ENCODE measurements at regions not wholly inside any gene's neighbourhood (a gene's known extent, or its start where the extent isn't known, plus 50 kb on each side); places are given as distances from the start of the nearest gene placed in this dataset.

- TF ChIP-seq ZNF331 (CRISPR knock-in tag; IDR thresholded peaks at IDR 0.05; ENCODE audit: low read depth), result no peak
These were observed 360.5 kb downstream of the BUD13 start (continued) for GRCh38 chr11:116412118-116412889.

GRCh38 chr11:116409238-116409637 is 363.5 kb downstream of the BUD13 start:
- no peak overlapping the region for H3K4me2 ChIP-seq
- ATAC-seq, result no peak
- peaks cover 11% of the 10 kb centered on the region; the same call in 1 of the 2 replicates for H3K9me2 ChIP-seq (ENCODE audit: insufficient read depth)
- H3F3A ChIP-seq (replicated peaks; ENCODE audit: low read depth), result no peaks in the 10 kb centered on the region
- no peaks in the 10 kb centered on the region for H3K27me3 ChIP-seq (ENCODE audit: insufficient read depth)
- H3K36me3 Mint-ChIP-seq (ENCODE audit: low read depth), result no peaks in the 10 kb centered on the region
- no peaks in the 10 kb centered on the region for H3K36me3 ChIP-seq (ENCODE audit: insufficient read depth)
- TF ChIP-seq EZH2phosphoT487 (IDR thresholded peaks at IDR 0.05; ENCODE audit: unreplicated experiment), result no peak
- TF ChIP-seq, protein P1, sequence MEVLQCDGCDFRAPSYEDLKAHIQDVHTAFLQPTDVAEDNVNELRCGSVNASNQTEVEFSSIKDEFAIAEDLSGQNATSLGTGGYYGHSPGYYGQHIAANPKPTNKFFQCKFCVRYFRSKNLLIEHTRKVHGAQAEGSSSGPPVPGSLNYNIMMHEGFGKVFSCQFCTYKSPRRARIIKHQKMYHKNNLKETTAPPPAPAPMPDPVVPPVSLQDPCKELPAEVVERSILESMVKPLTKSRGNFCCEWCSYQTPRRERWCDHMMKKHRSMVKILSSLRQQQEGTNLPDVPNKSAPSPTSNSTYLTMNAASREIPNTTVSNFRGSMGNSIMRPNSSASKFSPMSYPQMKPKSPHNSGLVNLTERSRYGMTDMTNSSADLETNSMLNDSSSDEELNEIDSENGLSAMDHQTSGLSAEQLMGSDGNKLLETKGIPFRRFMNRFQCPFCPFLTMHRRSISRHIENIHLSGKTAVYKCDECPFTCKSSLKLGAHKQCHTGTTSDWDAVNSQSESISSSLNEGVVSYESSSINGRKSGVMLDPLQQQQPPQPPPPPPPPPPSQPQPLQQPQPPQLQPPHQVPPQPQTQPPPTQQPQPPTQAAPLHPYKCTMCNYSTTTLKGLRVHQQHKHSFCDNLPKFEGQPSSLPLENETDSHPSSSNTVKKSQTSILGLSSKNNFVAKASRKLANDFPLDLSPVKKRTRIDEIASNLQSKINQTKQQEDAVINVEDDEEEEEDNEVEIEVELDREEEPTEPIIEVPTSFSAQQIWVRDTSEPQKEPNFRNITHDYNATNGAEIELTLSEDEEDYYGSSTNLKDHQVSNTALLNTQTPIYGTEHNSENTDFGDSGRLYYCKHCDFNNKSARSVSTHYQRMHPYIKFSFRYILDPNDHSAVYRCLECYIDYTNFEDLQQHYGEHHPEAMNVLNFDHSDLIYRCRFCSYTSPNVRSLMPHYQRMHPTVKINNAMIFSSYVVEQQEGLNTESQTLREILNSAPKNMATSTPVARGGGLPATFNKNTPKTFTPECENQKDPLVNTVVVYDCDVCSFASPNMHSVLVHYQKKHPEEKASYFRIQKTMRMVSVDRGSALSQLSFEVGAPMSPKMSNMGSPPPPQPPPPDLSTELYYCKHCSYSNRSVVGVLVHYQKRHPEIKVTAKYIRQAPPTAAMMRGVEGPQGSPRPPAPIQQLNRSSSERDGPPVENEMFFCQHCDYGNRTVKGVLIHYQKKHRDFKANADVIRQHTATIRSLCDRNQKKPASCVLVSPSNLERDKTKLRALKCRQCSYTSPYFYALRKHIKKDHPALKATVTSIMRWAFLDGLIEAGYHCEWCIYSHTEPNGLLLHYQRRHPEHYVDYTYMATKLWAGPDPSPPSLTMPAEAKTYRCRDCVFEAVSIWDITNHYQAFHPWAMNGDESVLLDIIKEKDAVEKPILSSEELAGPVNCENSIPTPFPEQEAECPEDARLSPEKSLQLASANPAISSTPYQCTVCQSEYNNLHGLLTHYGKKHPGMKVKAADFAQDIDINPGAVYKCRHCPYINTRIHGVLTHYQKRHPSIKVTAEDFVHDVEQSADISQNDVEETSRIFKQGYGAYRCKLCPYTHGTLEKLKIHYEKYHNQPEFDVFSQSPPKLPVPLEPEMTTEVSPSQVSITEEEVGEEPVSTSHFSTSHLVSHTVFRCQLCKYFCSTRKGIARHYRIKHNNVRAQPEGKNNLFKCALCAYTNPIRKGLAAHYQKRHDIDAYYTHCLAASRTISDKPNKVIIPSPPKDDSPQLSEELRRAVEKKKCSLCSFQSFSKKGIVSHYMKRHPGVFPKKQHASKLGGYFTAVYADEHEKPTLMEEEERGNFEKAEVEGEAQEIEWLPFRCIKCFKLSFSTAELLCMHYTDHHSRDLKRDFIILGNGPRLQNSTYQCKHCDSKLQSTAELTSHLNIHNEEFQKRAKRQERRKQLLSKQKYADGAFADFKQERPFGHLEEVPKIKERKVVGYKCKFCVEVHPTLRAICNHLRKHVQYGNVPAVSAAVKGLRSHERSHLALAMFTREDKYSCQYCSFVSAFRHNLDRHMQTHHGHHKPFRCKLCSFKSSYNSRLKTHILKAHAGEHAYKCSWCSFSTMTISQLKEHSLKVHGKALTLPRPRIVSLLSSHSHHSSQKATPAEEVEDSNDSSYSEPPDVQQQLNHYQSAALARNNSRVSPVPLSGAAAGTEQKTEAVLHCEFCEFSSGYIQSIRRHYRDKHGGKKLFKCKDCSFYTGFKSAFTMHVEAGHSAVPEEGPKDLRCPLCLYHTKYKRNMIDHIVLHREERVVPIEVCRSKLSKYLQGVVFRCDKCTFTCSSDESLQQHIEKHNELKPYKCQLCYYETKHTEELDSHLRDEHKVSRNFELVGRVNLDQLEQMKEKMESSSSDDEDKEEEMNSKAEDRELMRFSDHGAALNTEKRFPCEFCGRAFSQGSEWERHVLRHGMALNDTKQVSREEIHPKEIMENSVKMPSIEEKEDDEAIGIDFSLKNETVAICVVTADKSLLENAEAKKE (CRISPR knock-in tag; IDR thresholded peaks at IDR 0.05), result no peak
- TF ChIP-seq CTCF (conservative IDR thresholded peaks at IDR 0.05; ENCODE audit: low read depth in 2 of 2), result no peak
- no peak for TF ChIP-seq STAT1 (IDR thresholded peaks at IDR 0.05; ENCODE audit: unreplicated experiment)
- TF ChIP-seq EZH2 (IDR thresholded peaks at IDR 0.05; ENCODE audit: low read depth, unreplicated experiment), result no peak
- no peak for TF ChIP-seq ZNF331 (CRISPR knock-in tag; IDR thresholded peaks at IDR 0.05; ENCODE audit: low read depth)
- TF ChIP-seq ZNF114 (CRISPR knock-in tag; IDR thresholded peaks at IDR 0.05), result no peak
- no peak for TF ChIP-seq CREB1 (CRISPR knock-in tag; IDR thresholded peaks at IDR 0.05; ENCODE audit: low read depth)
- no peak for TF ChIP-seq JUNB (IDR thresholded peaks at IDR 0.05; ENCODE audit: unreplicated experiment)
- peaks cover 6% of the 10 kb centered on the region for H3K27me3 Mint-ChIP-seq (ENCODE audit: insufficient read depth, low read depth, poor library complexity)
- no peaks in the 10 kb centered on the region for H3K79me2 ChIP-seq (replicated peaks; ENCODE audit: insufficient read depth)
- no peaks in the 10 kb centered on the region for H4K20me1 ChIP-seq (replicated peaks; ENCODE audit: insufficient read depth)
- no peak overlapping the region for H3K27ac ChIP-seq (ENCODE audit: low read depth)
- peaks cover 19% of the 10 kb centered on the region; the same call in 2 of the 3 replicates for H3K4me1 Mint-ChIP-seq
- DNase-seq (ENCODE audit: low spot score), result no peak
- H3K27ac Mint-ChIP-seq, result no peak overlapping the region
- H2AFZ ChIP-seq, result no peak overlapping the region
- peaks cover 5% of the 10 kb centered on the region for H3K4me1 ChIP-seq (ENCODE audit: insufficient read depth)
- H3K4me3 Mint-ChIP-seq, result no peak overlapping the region
- H3K4me3 ChIP-seq, result no peak overlapping the region
- H3K9me3 Mint-ChIP-seq, result no peaks in the 10 kb centered on the region
